Vagina (tissue), 2 donors: ENCODE measurements at regions not wholly inside any gene's neighbourhood (a gene's known extent, or its start where the extent isn't known, plus 50 kb on each side); places are given as distances from the start of the nearest gene placed in this dataset.

Experiments
- POLR2AphosphoS5 ChIP-seq, 2 donors: sonication (generic); formaldehyde crosslinking; IDR thresholded peaks; one replicate each; pipeline ENCODE4 v1.9.0; 2017; ENCODE audit warnings: antibody characterized with exemption in 2 of 2, mild to moderate bottlenecking in 2 of 2, low read depth in 1 of 2; ENCODE audit not compliant: insufficient read depth in 1 of 2
- TF ChIP-seq, protein P1 (sequence below), 3 experiments: fragments of 450-650 bp in 2 of 3; fragments of 200-600 bp in 1 of 3; sonication (generic) in 1 of 3; IDR thresholded peaks; one replicate each; pipeline ENCODE4 v1.5.1; 2017 to 2019; ENCODE audit warnings: antibody characterized with exemption in 3 of 3, mild to moderate bottlenecking in 2 of 3, moderate library complexity in 2 of 3

DNA sequence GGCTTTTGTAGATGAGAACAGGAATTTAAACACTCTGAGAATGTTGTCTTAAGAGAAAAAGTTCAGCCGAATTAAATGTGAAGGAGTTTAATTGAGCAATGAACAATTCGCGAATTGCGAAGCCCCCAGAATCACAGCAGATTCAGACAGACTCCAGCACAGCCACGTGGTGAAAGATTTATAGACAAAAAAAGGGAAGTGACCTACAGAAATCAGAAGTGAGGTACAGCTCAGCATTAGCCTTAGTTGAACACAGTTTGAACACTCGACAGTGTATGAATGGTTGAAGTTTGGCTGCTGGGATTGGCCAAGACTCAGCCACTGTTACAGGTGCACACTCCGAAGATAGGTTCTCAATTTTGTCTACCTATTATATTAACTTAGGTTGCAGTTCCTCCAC, 264.0 kb upstream of the CHST9 start:
- no peak for TF ChIP-seq POLR2AphosphoS5 (IDR thresholded peaks at IDR 0.05; ENCODE audit: insufficient read depth in 1 of 2, low read depth in 1 of 2)
- TF ChIP-seq, protein P1, sequence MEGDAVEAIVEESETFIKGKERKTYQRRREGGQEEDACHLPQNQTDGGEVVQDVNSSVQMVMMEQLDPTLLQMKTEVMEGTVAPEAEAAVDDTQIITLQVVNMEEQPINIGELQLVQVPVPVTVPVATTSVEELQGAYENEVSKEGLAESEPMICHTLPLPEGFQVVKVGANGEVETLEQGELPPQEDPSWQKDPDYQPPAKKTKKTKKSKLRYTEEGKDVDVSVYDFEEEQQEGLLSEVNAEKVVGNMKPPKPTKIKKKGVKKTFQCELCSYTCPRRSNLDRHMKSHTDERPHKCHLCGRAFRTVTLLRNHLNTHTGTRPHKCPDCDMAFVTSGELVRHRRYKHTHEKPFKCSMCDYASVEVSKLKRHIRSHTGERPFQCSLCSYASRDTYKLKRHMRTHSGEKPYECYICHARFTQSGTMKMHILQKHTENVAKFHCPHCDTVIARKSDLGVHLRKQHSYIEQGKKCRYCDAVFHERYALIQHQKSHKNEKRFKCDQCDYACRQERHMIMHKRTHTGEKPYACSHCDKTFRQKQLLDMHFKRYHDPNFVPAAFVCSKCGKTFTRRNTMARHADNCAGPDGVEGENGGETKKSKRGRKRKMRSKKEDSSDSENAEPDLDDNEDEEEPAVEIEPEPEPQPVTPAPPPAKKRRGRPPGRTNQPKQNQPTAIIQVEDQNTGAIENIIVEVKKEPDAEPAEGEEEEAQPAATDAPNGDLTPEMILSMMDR (IDR thresholded peaks at IDR 0.05): no peak
